Forelimb muscle (tissue), 1 donor: ENCODE measurements at regions not wholly inside any gene's neighbourhood (a gene's known extent, or its start where the extent isn't known, plus 50 kb on each side); places are given as distances from the start of the nearest gene placed in this dataset.

Experiments used
- DNase-seq: peaks from one replicate; pipeline ENCODE4 v3.0.0-alpha.2; 2013; ENCODE audit warnings: low read depth

DNA sequence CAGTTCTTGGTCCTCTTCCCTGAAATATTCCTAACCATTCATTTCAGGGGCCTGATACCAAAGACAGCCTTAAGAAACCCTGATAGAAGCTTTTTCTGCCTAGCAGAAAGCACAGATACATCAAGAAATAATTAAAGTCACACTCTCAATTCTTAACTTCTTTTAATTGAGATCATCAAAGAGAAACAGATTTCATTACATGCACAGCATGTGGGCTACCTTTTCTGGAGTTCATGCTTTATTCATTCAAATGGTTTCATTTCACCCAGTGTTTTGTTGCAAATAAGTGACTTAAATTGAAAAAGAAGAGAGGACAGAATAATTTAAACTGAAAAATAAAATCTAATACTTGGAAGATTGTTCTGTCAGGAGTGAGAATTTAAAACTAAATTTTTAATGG lies 192.6 kb upstream of the GGTLC1 start:
- DNase-seq, result no peak

DNA sequence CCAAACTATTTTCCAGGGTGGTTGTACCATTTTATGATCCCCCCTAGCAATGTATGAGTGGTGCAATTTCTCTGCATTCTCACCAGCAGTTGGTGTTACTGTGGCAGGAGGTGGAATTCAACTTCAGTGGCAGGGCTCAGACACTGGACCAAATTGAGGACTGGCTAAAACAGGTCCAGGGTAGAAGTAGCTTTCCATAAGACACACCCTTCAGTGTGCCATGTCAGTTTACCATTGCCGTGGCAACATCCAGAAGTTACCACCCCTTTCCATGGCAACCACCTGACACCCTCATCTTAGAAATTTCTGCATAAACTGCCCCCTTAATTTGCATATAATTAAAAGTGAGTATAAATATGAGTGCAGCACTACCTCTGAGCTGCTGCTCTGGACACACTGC lies 180.7 kb upstream of the GGTLC1 start:
- DNase-seq, result no peak

DNA sequence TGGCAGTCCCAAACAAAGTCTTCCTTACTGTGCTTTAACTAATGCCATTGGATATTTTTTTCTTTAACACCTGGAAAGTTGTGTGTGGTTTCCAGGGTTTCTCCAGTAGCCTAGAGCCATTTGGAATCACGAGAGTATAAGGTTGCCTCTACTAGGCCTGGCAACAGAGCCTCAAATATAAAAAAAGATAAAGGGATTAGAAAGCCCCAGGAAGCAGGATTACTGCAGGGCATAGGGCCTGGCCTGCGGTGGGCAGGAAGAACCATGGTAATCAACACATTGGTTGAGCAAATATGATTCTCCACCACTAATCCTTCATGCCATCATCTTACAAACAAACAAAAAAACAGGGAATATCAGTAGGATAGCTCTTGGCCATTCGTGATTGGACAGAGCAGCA lies 177.8 kb upstream of the GGTLC1 start:
- no peak for DNase-seq

DNA sequence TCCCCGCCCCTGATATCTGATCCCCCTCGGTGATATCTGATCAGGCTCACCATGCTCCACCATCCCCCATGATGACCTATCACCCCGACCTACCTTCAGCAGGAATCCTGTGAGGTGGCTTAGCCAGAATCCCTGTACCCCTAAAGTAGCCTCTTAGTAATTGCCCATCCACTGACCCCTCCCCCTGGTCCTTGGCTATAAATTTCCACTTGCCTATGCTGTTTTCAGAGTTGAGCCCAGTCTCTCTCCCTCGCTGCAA lies 177.5 kb upstream of the GGTLC1 start:
- DNase-seq, result no peak

DNA sequence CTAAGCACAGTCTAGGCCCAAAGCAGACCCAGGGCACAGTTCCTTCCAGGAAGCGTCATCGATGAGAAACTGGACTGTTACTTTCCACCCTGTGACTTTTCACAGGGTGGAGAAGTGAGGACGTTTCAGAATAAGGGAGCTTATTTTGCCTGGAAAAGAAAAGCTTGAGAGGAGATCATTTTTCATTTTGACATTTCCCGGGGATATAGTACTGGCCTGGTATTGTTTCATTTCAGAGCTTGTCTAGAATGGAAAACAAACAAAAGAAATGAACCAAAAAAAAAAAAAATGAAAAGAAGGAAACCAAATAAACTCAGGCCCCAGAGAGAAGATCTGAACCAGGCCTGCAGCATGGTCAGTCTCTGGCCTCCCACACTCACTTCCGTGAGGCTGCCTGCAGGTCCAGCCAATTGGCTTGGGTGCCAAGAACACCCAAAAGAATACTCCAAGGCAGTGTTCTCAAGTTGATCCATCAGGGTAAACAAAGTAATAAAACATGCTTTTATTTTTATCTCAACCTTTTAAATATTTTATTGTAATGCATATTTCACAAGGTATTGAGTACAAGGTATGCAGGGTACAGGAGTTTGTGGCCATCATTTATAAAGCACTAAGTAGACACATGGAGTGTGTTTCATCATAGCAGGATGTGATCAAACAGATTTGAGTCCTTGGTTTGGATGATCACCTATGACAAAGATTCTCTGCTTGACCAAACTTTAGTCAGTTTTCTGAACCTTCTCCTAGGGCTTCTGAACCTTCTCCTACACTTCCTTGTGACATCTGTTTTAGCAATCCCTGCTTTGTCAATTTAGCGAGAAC lies 176.9 kb upstream of the GGTLC1 start:
- DNase-seq, result no peak

DNA sequence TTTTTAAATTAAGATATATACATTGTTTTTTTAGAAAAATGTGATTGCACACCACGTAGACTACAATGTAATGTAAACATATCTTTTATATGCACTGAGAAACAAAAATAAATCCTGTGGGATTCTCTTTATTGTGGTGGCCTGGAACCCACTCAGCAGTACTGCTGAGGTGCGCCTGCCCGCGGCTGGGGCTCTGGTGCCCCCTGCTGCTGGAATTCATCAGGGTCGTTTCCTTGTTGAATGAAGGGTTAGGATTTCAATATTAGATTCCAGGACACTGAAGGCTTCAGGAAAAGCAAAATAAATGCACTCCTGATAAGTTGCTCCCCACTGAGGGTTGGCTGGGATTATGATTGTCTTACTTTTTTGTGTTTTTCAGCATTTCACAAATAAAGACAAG lies 175.8 kb upstream of the GGTLC1 start:
- DNase-seq, result no peak

DNA sequence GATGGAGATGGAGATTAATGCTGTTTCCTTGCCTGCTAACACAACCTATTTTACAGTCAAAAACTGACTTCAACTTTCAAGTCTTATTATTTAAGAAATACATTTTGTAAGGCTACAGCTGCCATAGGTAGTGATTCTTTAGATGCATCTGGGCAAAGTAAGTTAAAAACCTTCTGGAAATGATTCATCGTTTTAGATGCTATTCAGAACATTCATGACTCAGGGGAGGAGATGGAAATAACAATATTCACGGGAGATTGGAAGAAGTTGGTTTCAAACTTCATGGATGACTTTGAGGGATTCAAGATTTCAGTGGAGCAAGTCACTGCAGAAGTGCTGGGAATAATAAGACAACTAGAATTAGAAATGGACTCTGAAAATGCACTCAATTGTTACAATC lies 174.9 kb upstream of the GGTLC1 start:
- no peak for DNase-seq

DNA sequence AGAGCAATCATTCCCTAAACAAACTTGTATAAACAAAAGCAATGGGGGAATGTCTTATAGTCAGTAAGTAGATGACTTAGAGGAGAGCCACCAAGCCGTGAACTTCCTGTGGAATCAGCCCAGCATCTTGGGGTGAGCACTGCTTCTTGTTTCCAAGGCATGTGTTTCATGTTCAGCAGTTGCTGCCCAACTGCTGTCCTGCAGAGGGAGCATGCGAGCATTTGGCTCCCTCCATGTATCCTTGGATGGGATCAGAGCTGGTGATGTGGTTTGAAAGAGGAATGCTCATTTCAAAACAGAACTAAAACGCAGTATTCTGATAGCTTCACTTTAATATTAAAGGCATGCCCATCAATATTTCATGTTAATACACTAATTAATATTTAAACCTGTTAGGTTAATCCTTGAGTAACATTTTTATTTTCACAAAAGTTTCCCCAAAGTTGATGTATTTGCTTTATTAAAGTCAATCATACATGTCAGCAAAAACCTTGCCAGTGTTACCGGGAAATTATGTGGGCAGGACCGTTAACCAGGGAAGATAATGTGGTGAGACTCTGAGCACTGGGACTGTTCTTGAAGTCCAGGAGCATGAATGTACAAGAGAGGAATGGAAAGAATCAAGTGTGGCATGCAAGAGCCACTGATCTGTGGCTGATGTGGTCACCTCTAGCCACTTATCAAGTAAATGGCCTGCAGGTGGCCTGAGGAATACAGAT lies 172.1 kb upstream of the GGTLC1 start:
- DNase-seq, result peak; percentile 50

DNA sequence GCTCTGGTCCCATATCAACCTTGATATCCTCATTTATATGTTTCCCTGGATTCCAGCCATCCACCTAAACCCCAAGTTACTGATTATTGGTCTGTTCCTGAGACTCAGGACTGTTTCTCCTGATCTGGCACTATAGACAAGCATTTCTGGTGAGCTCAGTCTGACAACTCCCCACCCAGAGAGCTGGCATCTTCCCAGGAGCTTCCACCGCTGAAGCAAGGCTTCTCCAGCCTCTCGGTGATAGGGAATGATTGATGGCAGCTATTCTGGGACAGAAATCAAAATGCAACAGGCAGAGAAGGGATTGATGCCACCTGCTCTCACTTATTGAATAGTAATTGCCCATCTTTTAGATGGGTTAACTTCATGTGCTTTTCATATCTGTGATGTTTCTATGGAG lies 169.7 kb upstream of the GGTLC1 start:
- no peak for DNase-seq

DNA sequence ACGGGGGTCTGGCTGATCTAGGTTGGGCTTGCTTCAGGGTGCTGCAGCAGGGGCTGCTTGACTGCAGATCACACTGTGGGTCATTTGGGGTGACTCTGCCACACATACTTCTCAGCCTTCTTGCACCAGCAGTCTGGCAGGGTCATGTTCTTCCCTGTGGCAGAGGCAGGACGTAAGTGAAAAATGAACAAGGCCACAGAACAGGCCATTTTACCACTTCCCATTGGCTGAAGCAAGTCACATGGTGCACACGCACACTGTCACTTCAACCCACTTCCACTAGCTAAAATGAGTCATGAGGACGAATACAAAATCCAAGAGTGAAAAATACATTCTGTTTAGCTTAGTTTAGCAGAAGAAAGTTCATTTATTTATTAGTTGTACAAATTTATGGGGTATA lies 168.6 kb upstream of the GGTLC1 start:
- DNase-seq, result no peak

DNA sequence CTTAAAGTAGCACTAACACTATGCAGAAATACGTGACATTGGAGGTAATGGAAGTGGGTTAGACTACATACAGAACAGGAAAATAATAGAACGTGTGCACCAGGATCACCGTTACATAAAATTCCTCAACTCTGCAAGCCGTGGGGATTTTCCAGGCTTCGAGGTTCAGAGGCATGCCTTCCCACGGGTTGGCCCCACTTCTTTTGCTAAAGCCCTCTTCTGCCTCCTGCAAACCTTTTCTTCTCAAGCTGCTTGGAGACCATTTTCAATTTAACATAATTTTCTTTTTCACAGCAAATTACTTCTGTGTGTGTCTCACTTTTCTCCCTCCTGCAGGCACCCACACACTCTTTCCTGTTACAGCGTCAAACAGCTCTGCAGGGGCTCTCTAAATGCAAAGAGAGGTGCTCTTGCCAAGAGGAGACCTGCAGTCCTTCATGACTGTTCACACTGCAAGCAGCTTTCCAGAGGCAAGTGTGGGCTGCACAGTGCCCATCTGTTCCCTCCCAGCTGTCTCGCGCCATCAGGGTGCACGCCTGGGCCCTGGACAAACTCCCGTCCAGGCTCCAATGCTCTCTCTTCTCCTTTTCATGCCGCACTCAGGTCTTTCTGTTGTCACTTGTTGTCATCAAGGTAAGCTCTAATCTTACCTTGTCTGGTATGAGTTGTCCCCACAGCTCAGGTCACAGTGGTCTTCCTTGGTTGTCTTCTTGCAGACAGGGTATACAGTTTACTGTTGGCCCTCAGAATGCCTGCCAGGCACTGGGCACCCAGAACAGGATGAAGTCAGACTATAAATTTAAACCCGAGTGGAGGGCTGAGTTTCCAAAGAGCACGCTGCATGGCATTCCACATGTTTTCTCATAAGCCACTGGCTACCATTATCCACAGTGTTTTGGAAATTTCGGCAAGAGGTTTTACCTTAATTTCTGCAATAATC lies 164.8 kb upstream of the GGTLC1 start:
- no peak for DNase-seq

DNA sequence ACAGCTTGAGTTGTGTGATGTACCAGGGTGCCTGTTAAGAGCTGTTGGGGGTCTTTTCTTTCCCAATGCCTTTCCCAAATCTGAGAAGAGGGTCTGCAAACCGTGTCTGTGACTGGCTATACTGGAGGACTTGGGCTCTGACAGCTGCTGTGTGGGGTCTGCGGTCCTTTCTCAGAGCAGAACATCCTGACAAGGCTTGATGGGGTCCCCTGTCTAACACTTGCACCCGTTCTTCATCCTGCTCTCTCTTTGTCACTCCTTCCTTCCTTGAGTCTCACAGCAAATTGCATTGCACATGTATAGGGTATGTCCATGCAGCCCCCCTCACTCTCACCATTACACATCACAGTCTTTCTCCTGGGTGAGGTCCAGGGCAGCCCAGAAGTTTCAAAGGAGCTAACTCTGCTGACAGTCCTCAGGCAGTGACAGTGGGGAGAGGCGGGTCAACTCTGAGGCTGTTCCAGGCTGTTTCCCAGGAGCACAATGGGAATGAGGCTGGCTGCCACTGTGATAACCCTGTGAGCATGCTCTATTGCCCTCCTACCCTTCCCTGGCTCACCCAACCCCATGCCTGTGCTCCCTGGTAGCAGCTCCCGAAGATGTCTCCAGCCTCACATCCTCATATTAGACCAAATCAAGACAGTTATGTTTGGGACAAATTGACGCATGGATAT lies 163.2 kb upstream of the GGTLC1 start:
- DNase-seq, result no peak

DNA sequence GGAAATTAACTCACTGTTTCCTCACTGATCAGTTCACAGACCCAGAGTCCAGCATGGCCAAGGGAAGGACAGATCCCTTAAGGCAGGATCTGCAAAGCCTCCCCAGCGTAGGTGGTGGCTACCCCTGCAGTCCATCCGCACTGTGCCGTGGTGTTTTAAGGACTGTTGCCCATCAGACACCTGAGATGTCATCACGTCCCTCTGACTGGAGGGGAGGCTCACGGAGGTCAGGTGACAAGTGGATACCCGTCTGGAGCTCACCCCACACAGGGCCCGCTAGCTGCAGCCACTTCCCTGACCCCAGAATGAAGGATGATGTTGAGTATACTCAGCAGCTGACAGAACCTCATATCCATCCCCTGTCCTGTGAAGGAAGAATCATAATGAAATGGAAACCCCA lies 161.8 kb upstream of the GGTLC1 start:
- no peak for DNase-seq

DNA sequence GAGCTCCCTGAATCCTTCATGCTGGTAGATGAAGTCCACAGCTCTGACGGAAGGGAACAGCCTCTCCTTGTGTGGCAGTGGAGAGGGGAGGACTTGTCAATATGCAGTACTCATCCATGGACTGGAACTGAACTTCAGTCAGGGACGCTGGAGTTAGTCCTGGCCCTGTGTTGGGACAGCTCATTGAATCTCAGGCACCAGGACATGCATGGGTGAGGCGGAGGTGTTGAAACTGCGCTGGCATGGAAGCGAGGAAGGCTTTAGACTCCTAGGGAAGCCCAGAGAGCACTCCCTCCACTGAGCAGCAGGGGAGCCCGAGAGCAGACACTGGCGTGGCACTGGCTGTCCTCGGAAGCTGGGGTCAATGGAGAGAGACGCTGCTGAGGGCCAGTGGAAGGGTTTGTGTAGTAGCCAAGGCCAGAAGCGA lies 161.3 kb upstream of the GGTLC1 start:
- no peak for DNase-seq

DNA sequence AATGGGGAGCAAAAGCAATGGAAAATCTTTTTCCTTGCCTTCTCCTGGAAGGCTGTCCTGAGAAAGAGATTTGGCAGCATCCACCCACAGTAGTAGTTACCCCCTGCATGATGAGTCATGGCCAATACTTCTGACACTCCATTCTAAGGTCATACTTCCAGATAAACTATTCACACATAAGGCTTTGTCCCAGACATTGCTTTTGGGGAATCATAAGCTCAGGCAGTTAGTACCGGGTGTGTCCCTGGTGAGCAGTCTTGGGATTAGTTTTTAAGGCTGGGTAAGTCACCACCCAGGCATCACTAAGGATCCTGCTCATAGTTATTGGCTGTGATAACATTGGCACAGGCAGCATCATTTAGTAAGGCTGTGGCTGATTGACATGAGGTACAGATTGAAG lies 160.6 kb upstream of the GGTLC1 start:
- no peak for DNase-seq

DNA sequence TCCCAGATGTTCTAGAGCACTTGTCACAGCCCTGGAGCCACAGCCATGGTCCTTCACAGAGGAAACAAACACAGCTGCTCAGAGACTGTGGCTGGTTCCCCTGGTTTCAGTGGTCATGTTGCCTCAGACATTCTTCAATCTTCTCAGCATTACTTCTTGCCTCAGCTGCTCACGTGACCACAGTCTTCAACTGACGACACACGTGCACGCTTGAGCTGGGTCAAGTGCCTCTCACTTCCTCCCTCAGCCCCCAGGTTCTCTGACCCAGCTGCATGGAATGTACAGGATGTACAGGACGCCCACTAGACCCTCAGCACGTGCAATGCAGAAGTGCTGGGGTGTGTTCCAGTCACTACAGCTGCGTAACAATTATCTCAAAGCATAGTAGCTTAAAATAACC lies 159.8 kb upstream of the GGTLC1 start:
- DNase-seq, result no peak

DNA sequence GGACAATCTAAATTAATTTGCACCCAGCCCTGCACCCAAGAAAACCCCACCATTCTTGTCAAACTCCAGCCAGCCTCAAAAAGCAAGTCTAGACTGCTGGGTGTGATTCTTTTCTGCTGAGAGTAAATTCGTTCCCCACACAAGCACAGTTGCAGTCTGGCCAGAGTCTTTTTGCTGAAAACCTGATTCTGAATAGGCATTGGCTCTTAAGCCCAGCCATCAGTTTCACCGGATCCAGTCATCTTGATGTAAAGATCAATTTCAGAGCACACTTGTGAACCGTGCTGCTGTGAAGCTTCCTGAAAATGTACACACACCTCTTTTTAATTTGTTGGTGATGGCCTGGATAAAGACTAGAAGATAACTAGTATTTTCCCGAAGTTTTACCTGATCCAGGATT lies 159.4 kb upstream of the GGTLC1 start:
- DNase-seq, result no peak

DNA sequence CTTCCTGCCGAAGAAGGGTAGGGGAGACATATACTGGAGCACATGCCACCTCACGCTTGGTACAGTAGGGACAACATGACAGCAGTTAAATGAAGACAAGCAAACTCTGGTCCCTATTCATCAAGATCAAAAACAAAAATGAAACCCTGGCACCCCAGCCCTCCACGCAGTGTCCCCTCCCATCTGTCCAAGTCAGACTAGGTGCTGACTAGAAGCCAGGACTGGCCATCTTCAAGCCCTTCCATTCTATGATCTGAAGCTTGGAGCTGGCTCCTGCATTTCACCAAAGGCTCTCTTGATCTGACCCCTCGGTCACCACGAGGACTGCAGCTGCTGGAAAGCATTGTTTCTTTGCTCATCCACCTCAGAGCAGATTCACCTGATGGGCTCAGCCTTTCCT lies 158.9 kb upstream of the GGTLC1 start:
- DNase-seq, result no peak

DNA sequence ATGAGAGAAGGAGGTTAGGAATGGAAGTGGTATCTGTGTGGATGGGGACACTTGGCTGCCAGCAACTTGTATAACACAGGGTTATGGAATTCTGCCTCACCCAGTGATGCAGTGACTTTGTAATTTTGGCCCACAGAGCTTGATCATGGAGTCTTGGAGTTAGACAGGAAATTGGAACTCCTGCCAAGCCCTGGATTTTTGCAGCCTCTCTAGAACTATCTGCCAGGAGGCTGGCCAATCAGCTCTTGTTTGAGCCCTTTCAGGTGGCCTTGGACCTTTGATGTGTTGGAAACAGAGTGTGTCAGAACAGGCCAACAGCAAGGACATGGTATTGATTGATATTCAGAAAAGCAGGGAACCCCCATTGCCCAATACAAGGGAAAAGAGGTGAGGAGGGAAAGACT lies 157.7 kb upstream of the GGTLC1 start:
- no peak for DNase-seq

DNA sequence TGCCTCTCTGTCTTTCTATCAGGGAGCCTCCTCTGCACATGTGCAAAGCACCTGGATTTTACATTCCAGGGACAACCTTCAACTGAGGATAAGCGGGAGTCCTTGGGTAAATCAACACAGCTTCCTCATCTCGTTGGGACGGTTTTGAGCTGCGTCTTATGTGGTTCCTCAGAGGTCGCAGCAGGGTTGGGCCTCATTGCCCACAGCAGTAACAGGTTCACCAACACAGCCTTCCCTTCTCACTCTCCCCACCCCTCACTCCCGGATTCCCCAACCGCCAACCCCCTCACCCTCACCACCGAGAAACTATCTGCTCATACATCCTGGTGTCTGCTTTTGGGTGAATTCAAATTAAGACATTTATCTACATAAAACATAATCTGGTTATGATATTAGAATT lies 155.8 kb upstream of the GGTLC1 start:
- no peak for DNase-seq

DNA sequence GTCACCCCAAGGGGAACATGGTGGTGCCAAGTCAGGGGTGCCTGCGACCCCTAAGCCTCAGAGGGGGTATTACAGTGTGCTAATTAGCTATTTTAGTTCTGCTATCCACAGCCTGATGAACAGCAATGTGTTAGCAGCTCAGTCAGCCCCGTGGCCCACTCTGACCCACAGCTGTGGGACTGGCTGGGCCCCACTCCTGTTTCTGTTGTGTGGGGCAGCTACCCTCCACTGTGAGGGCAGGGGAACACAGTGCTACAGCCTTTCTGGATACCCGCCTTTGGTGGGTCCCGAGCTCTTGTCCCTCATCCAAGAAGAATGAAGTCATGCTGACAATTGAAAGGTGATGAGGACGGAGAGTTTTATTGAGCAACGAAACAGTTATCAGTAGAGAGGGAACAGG lies 152.5 kb upstream of the GGTLC1 start:
- DNase-seq, result no peak

DNA sequence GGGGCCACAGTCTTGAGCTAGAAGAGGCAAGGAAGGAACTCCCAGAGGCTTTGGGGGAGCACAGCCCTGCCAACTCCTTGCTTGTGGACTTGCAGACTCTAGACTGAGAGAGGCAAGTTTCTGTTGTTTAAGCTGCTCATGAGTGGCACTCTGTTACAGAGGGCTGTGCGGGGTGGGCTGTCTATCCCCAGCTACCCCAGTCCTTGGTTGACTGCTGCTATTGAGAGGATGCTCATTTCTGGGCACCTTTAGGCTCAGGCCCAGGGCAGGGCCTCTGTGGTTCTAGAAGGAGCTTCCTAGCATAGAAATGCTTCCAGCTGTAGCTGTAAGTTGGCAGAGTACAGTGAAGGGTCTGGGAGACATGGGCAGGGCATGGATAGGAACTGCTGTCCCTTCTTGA lies 151.3 kb upstream of the GGTLC1 start:
- DNase-seq, result no peak
